ENCODE measurements at regions not wholly inside any gene's neighbourhood (a gene's known extent, or its start where the extent isn't known, plus 50 kb on each side); places are given as distances from the start of the nearest gene placed in this dataset.
"Not testable (repeated sequence)": the region's sequence is repeated elsewhere in the genome, so short reads cannot be mapped to it uniquely, and the experiment has no call there.

- no peak for DNase-seq (ENCODE audit: low read depth, low spot score)
These were observed 98.4 kb upstream of the CARMIL1 start for GRCh38 chr6:25180630-25181349.

- DNase-seq (ENCODE audit: low read depth, low spot score), result no peak
These were observed 97.8 kb upstream of the CARMIL1 start for GRCh38 chr6:25181350-25181724.

- DNase-seq (ENCODE audit: low read depth, low spot score), result no peak
These were observed 97.3 kb upstream of the CARMIL1 start for GRCh38 chr6:25181923-25182322.

- DNase-seq (ENCODE audit: low read depth, low spot score), result no peak
These were observed 92.3 kb upstream of the CARMIL1 start for GRCh38 chr6:25186919-25187318.

GRCh38 chr6:25188232-25188631 is 90.9 kb upstream of the CARMIL1 start:
- no peak for DNase-seq (ENCODE audit: low read depth, low spot score)

GRCh38 chr6:25192590-25193459 is 86.3 kb upstream of the CARMIL1 start:
- no peak for DNase-seq (ENCODE audit: low read depth, low spot score)

- no peak for DNase-seq (ENCODE audit: low read depth, low spot score)
These were observed 85.6 kb upstream of the CARMIL1 start for GRCh38 chr6:25193460-25194171.

GRCh38 chr6:25194172-25194678 is 84.9 kb upstream of the CARMIL1 start:
- no peak for DNase-seq (ENCODE audit: low read depth, low spot score)

GRCh38 chr6:25196464-25196863 is 82.7 kb upstream of the CARMIL1 start:
- DNase-seq (ENCODE audit: low read depth, low spot score), result no peak

- no peak for DNase-seq (ENCODE audit: low read depth, low spot score)
These were observed 82.1 kb upstream of the CARMIL1 start for GRCh38 chr6:25197111-25197510.

- DNase-seq (ENCODE audit: low read depth, low spot score), result no peak
These were observed 79.6 kb upstream of the CARMIL1 start for GRCh38 chr6:25199544-25199943.

GRCh38 chr6:25202504-25202903 is 76.7 kb upstream of the CARMIL1 start:
- no peak for DNase-seq (ENCODE audit: low read depth, low spot score)

GRCh38 chr6:25205629-25206028 is 73.5 kb upstream of the CARMIL1 start:
- no peak for DNase-seq (ENCODE audit: low read depth, low spot score)

- DNase-seq (ENCODE audit: low read depth, low spot score), result not testable (repeated sequence)
These were observed 71.6 kb upstream of the CARMIL1 start for GRCh38 chr6:25207453-25208155.

- DNase-seq (ENCODE audit: low read depth, low spot score), result no peak
These were observed 63.3 kb upstream of the CARMIL1 start for GRCh38 chr6:25215881-25216280.

- DNase-seq (ENCODE audit: low read depth, low spot score), result no peak
These were observed 61.9 kb upstream of the CARMIL1 start for GRCh38 chr6:25217302-25217701.

GRCh38 chr6:25217829-25218228 is 61.3 kb upstream of the CARMIL1 start:
- no peak for DNase-seq (ENCODE audit: low read depth, low spot score)

- no peak for DNase-seq (ENCODE audit: low read depth, low spot score)
These were observed 60.8 kb upstream of the CARMIL1 start for GRCh38 chr6:25218346-25218745.

- DNase-seq (ENCODE audit: low read depth, low spot score), result no peak
These were observed 59.8 kb upstream of the CARMIL1 start for GRCh38 chr6:25219216-25219916.

GRCh38 chr6:25219917-25220278 is 59.3 kb upstream of the CARMIL1 start:
- no peak for DNase-seq (ENCODE audit: low read depth, low spot score)

GRCh38 chr6:25220857-25221256 is 58.3 kb upstream of the CARMIL1 start:
- DNase-seq (ENCODE audit: low read depth, low spot score), result no peak
